WTC11 (cell line): ENCODE measurements at regions not wholly inside any gene's neighbourhood (a gene's known extent, or its start where the extent isn't known, plus 50 kb on each side); places are given as distances from the start of the nearest gene placed in this dataset.

ENCODE experiments used
- ATF3 ChIP-seq: sonication (generic); formaldehyde crosslinking; conservative IDR thresholded peaks from 2 replicates; pipeline ENCODE4 v1.8.1; 2022; ENCODE audit warnings: mild to moderate bottlenecking, missing genetic modification reagents
- MXD4 ChIP-seq: fragments of 250-450 bp; sonication (Bioruptor Pico); IDR thresholded peaks from 2 replicates; pipeline ENCODE4 v1.8.0; 2021; ENCODE audit warnings: mild to moderate bottlenecking, moderate library complexity, borderline replicate concordance
- TF ChIP-seq, protein P1 (sequence below): fragments of 200-600 bp; IDR thresholded peaks from 2 replicates; pipeline ENCODE4 v1.8.0; 2022; ENCODE audit warnings: antibody characterized with exemption

DNA sequence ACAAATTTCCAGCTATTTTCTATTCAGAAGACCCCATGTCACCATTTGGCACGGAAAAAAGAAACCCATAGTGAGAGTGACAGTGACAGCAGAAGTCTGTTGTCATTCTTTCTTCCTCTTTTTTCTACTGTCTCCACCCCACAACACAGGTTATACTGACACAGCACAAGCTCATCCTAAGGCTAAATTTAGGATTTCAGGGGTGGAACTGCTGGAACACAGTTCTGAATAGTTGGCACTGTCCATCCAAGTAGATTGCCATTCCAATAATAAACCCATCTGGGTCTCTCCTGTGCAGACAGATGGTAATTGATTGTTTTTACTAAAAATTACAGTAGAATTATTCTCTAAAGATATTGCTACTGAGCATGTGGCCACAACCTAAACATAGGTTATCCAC, 95.2 kb upstream of the C11orf87 start:
- TF ChIP-seq, protein P1, sequence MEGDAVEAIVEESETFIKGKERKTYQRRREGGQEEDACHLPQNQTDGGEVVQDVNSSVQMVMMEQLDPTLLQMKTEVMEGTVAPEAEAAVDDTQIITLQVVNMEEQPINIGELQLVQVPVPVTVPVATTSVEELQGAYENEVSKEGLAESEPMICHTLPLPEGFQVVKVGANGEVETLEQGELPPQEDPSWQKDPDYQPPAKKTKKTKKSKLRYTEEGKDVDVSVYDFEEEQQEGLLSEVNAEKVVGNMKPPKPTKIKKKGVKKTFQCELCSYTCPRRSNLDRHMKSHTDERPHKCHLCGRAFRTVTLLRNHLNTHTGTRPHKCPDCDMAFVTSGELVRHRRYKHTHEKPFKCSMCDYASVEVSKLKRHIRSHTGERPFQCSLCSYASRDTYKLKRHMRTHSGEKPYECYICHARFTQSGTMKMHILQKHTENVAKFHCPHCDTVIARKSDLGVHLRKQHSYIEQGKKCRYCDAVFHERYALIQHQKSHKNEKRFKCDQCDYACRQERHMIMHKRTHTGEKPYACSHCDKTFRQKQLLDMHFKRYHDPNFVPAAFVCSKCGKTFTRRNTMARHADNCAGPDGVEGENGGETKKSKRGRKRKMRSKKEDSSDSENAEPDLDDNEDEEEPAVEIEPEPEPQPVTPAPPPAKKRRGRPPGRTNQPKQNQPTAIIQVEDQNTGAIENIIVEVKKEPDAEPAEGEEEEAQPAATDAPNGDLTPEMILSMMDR, result no peak
- TF ChIP-seq ATF3 (CRISPR knock-in tag) (no peak), MXD4 (CRISPR knock-in tag) (no peak)
